C4-2B (cell line): ENCODE measurements at regions not wholly inside any gene's neighbourhood (a gene's known extent, or its start where the extent isn't known, plus 50 kb on each side); places are given as distances from the start of the nearest gene placed in this dataset.
"Not testable (repeated sequence)": the region's sequence is repeated elsewhere in the genome, so short reads cannot be mapped to it uniquely, and the experiment has no call there.

Experiments used
- ZFX ChIP-seq: fragments of 450-650 bp; IDR thresholded peaks from 2 replicates; pipeline ENCODE4 v1.6.1; 2017
- TF ChIP-seq, protein P1 (sequence below): fragments of 450-650 bp; conservative IDR thresholded peaks from 2 replicates; pipeline ENCODE4 v1.5.1; 2017; ENCODE audit warnings: mild to moderate bottlenecking

DNA sequence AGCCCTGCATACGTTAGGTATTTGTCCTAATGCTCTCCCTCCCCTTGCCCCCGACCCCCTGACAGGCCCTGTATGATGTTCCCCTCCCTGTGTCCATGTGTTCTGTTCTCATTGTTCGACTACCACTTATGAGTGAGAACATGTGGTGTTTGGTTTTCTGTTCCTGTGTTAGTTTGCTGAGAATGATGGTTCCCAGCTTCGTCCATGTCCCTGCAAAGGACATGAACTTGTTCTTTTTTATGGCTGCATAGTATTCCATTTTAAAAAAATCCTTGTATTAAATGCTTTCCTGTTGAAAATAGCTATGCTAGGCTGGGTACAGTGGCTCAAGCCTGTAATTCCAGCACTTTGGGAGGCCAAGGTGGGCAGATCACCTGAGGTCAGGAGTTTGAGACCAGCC lies 232.2 kb downstream of the RPLP1 start:
- TF ChIP-seq, protein P1, sequence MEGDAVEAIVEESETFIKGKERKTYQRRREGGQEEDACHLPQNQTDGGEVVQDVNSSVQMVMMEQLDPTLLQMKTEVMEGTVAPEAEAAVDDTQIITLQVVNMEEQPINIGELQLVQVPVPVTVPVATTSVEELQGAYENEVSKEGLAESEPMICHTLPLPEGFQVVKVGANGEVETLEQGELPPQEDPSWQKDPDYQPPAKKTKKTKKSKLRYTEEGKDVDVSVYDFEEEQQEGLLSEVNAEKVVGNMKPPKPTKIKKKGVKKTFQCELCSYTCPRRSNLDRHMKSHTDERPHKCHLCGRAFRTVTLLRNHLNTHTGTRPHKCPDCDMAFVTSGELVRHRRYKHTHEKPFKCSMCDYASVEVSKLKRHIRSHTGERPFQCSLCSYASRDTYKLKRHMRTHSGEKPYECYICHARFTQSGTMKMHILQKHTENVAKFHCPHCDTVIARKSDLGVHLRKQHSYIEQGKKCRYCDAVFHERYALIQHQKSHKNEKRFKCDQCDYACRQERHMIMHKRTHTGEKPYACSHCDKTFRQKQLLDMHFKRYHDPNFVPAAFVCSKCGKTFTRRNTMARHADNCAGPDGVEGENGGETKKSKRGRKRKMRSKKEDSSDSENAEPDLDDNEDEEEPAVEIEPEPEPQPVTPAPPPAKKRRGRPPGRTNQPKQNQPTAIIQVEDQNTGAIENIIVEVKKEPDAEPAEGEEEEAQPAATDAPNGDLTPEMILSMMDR: not testable (repeated sequence)
- not testable (repeated sequence) for TF ChIP-seq ZFX
